H1 (cell line): ENCODE measurements at regions not wholly inside any gene's neighbourhood (a gene's known extent, or its start where the extent isn't known, plus 50 kb on each side); places are given as distances from the start of the nearest gene placed in this dataset.

Experiments
- CTCF ChIA-PET: fragments of 300-600 bp; sonication (Branson Sonifier 250); formaldehyde crosslinking; loops from one replicate; lab custom pipeline; 2021; ENCODE audit not compliant: partially characterized antibody; lab: Charles Lee
- POLR2A ChIA-PET: fragments of 300-600 bp; sonication (Branson Sonifier 250); formaldehyde crosslinking; loops from one replicate; lab custom pipeline; 2021; ENCODE audit warnings: inconsistent platforms; ENCODE audit not compliant: partially characterized antibody; lab: Charles Lee
- DNase-seq, 2 experiments: peaks; one replicate each; pipeline versions ENCODE4 v3.0.0 to v3.0.0-alpha.2; 2010 to 2022; ENCODE audit warnings: low spot score in 2 of 2, low read depth in 1 of 2, mixed read lengths in 1 of 2
- FAIRE-seq: peaks from 2 replicates; lab custom pipeline; 2011; peaks lifted over from hg19 to GRCh38; lab: Jason Lieb, UNC
- H2AFZ ChIP-seq: 2 replicates; pipeline ENCODE4 v1.8.1; 2012; ENCODE audit warnings: low read length, inconsistent platforms
- H2AK5ac ChIP-seq: 2 replicates; pipeline ENCODE4 v1.6.1; 2013; ENCODE audit warnings: low read depth, low read length
- H2BK120ac ChIP-seq: replicated peaks from 2 replicates; pipeline ENCODE3; 2013; ENCODE audit warnings: low read depth, low read length, inconsistent platforms
- H2BK12ac ChIP-seq: 2 replicates; pipeline ENCODE4 v1.6.1; 2013; ENCODE audit warnings: low read depth, low read length
- H2BK15ac ChIP-seq: 2 replicates; pipeline ENCODE4 v1.6.1; 2013; ENCODE audit warnings: low read length
- H2BK20ac ChIP-seq: 2 replicates; pipeline ENCODE4 v1.6.1; 2013; ENCODE audit warnings: low read length
- H2BK5ac ChIP-seq: 2 replicates; pipeline ENCODE4 v1.6.1; 2013; ENCODE audit warnings: low read depth, low read length
- H3K14ac ChIP-seq: 2 replicates; pipeline ENCODE4 v1.6.1; 2013; ENCODE audit warnings: inconsistent platforms; ENCODE audit not compliant: insufficient read length
- H3K18ac ChIP-seq: 2 replicates; pipeline ENCODE4 v1.6.1; 2013; ENCODE audit warnings: low read length; ENCODE audit errors: extremely low read depth
- H3K23ac ChIP-seq: 2 replicates; pipeline ENCODE4 v1.6.1; 2013; ENCODE audit warnings: inconsistent platforms; ENCODE audit not compliant: insufficient read length
- H3K23me2 ChIP-seq: 2 replicates; pipeline ENCODE4 v1.6.1; 2013; ENCODE audit warnings: low read depth, low read length
- H3K27ac ChIP-seq: 2 replicates; pipeline ENCODE4 v1.6.1; 2011; ENCODE audit warnings: low read depth, low read length, inconsistent platforms
- H3K27me3 ChIP-seq, 4 experiments: replicated peaks in 1 of 4; 1 replicate in 1 of 4; 2 replicates in 3 of 4; pipeline versions ENCODE4 v1.6.1 to v1.8.1; 2011 to 2013; ENCODE audit warnings: low read length in 3 of 4, mild to moderate bottlenecking in 3 of 4, inconsistent platforms in 2 of 4, mixed read lengths in 2 of 4, moderate library complexity in 1 of 4; ENCODE audit not compliant: control insufficient read depth in 3 of 4, insufficient read depth in 3 of 4; ENCODE audit errors: extremely low read depth in 1 of 4
- H3K36me3 ChIP-seq, 4 experiments: 2 replicates each; pipeline versions ENCODE4 v1.6.1 to v1.8.1; 2011 to 2013; ENCODE audit warnings: mild to moderate bottlenecking in 4 of 4, low read length in 3 of 4, moderate library complexity in 2 of 4, control low read depth in 1 of 4, inconsistent platforms in 1 of 4; ENCODE audit not compliant: insufficient read depth in 4 of 4, control insufficient read depth in 2 of 4
- H3K4ac ChIP-seq: replicated peaks from 2 replicates; pipeline ENCODE3; 2013; ENCODE audit warnings: low read length, low read depth, mixed read lengths, inconsistent platforms; ENCODE audit not compliant: insufficient read length
- H3K4me1 ChIP-seq, 4 experiments: replicated peaks in 1 of 4; 1 replicate in 1 of 4; 2 replicates in 3 of 4; pipeline versions ENCODE4 v1.6.1 to v1.8.1; 2011 to 2013; ENCODE audit warnings: low read length in 3 of 4, inconsistent platforms in 2 of 4, mixed read lengths in 1 of 4; ENCODE audit not compliant: insufficient read depth in 4 of 4, control insufficient read depth in 3 of 4
- H3K4me2 ChIP-seq, 2 experiments: 2 replicates each; pipeline versions ENCODE4 v1.6.1 to v1.8.1; 2011 to 2013; ENCODE audit warnings: low read depth in 2 of 2, low read length in 2 of 2, control low read depth in 1 of 2, inconsistent platforms in 1 of 2, mild to moderate bottlenecking in 1 of 2; ENCODE audit not compliant: insufficient read depth in 1 of 2
- H3K4me3 ChIP-seq, 4 experiments: fragments of 200-600, 300-600 bp in 1 of 4; sonication (generic), shearing (Covaris generic), sonication (Bioruptor Twin) in 1 of 4; 2 replicates each; pipeline versions ENCODE4 v1.5.1 to v1.8.1; 2011 to 2016; ENCODE audit warnings: low read length in 4 of 4, low read depth in 3 of 4, control low read depth in 2 of 4, inconsistent platforms in 2 of 4, mild to moderate bottlenecking in 2 of 4, mixed read lengths in 1 of 4, moderate library complexity in 1 of 4; ENCODE audit not compliant: insufficient read depth in 2 of 4; ENCODE audit errors: extremely low read depth in 1 of 4
- H3K56ac ChIP-seq: replicated peaks from 2 replicates; pipeline ENCODE3; 2013; ENCODE audit warnings: low read depth, mild to moderate bottlenecking, mixed read lengths, low read length, inconsistent platforms; ENCODE audit not compliant: insufficient read length
- H3K79me1 ChIP-seq: 2 replicates; pipeline ENCODE4 v1.6.1; 2013; ENCODE audit warnings: low read depth, low read length, control low read depth
- H3K79me2 ChIP-seq, 2 experiments: 2 replicates each; pipeline versions ENCODE4 v1.6.1 to v1.8.1; 2012 to 2013; ENCODE audit warnings: low read length in 2 of 2, mild to moderate bottlenecking in 2 of 2, inconsistent platforms in 1 of 2; ENCODE audit not compliant: insufficient read depth in 2 of 2, control insufficient read depth in 1 of 2
- H3K9ac ChIP-seq, 4 experiments: replicated peaks in 1 of 4; 1 replicate in 1 of 4; 2 replicates in 3 of 4; pipeline versions ENCODE4 v1.6.1 to v1.8.1; 2011 to 2013; ENCODE audit warnings: low read depth in 3 of 4, low read length in 3 of 4, control low read depth in 2 of 4, mild to moderate bottlenecking in 2 of 4, moderate library complexity in 2 of 4, inconsistent platforms in 1 of 4; ENCODE audit errors: extremely low read depth in 1 of 4
- H3K9me3 ChIP-seq, 2 experiments: 2 replicates each; pipeline versions ENCODE4 v1.6.1 to v1.8.1; 2012 to 2013; ENCODE audit warnings: mild to moderate bottlenecking in 2 of 2, moderate library complexity in 2 of 2, control low read depth in 1 of 2, inconsistent platforms in 1 of 2, low read depth in 1 of 2, low read length in 1 of 2, mixed read lengths in 1 of 2; ENCODE audit not compliant: insufficient read depth in 2 of 2
- H4K20me1 ChIP-seq, 2 experiments: replicated peaks in 1 of 2; 2 replicates each; pipeline versions ENCODE3 to v1.8.1; 2011 to 2013; ENCODE audit warnings: inconsistent platforms in 2 of 2, low read length in 2 of 2, mild to moderate bottlenecking in 1 of 2; ENCODE audit not compliant: insufficient read depth in 2 of 2, control insufficient read depth in 1 of 2
- H4K5ac ChIP-seq: 2 replicates; pipeline ENCODE4 v1.6.1; 2013; ENCODE audit warnings: low read length, low read depth, mixed read lengths, inconsistent platforms; ENCODE audit not compliant: insufficient read length
- H4K8ac ChIP-seq: 2 replicates; pipeline ENCODE4 v1.8.0; 2013; ENCODE audit warnings: mild to moderate bottlenecking, moderate library complexity, low read length, inconsistent platforms; ENCODE audit not compliant: insufficient read depth; ENCODE audit errors: extremely low read depth
- H4K91ac ChIP-seq: replicated peaks from 2 replicates; pipeline ENCODE3; 2013; ENCODE audit warnings: low read length, mixed read lengths, inconsistent platforms; ENCODE audit not compliant: insufficient read length
- FOSL1 ChIP-seq: IDR thresholded peaks from 2 replicates; pipeline ENCODE4 v1.6.1; 2011; ENCODE audit warnings: mild to moderate bottlenecking, low read depth, low read length, moderate library complexity; ENCODE audit not compliant: insufficient read depth
- KDM4A ChIP-seq: IDR thresholded peaks from one replicate; pipeline ENCODE4 v1.7.1; 2012; ENCODE audit warnings: low read depth, mild to moderate bottlenecking, moderate library complexity, low read length, inconsistent platforms; ENCODE audit not compliant: severe bottlenecking
- MAFK ChIP-seq: IDR thresholded peaks from 2 replicates; pipeline ENCODE4 v1.6.1; 2012; ENCODE audit warnings: low read depth, mild to moderate bottlenecking, improper control_type of control experiment, low read length
- NANOG ChIP-seq: IDR thresholded peaks from 2 replicates; pipeline ENCODE4 v1.6.1; 2011; ENCODE audit warnings: low read length, low read depth, mild to moderate bottlenecking, inconsistent platforms; ENCODE audit not compliant: insufficient read depth, poor library complexity, severe bottlenecking
- POLR2A ChIP-seq, 2 experiments: IDR thresholded peaks; 1 replicate in 1 of 2; 2 replicates in 1 of 2; pipeline ENCODE4 v1.6.1; 2011; ENCODE audit warnings: low read depth in 2 of 2, low read length in 2 of 2, mild to moderate bottlenecking in 2 of 2; ENCODE audit errors: control extremely low read depth in 1 of 2
- RXRA ChIP-seq: IDR thresholded peaks from 2 replicates; pipeline ENCODE4 v1.6.1; 2011; ENCODE audit warnings: low read depth, mild to moderate bottlenecking, low read length, moderate library complexity; ENCODE audit not compliant: insufficient read depth
- SUZ12 ChIP-seq: fragments of 200-600 bp; sonication (generic); IDR thresholded peaks from 2 replicates; pipeline ENCODE4 v1.6.1; 2012; ENCODE audit warnings: mild to moderate bottlenecking, inconsistent platforms, low read length, moderate library complexity, mixed read lengths
- TBP ChIP-seq: IDR thresholded peaks from 2 replicates; pipeline ENCODE4 v1.6.1; 2011; ENCODE audit warnings: low read depth, low read length, improper control_type of control experiment
- TEAD4 ChIP-seq: IDR thresholded peaks from 2 replicates; pipeline ENCODE4 v1.6.1; 2012; ENCODE audit warnings: low read depth, low read length, inconsistent platforms, mixed read lengths
- WGBS, 2 experiments: shearing (Covaris generic) in 1 of 2; methylation state at CpG; one replicate each; pipeline versions ENCODE4 v1.1.6 to v1.1.7; 2013 to 2015; ENCODE audit warnings: low lambda C conversion rate in 2 of 2, mixed read lengths in 2 of 2, inconsistent platforms in 1 of 2, low coverage in 1 of 2, missing lambda C conversion rate in 1 of 2; ENCODE audit not compliant: insufficient replicate concordance in 2 of 2, insufficient coverage in 1 of 2, insufficient read length in 1 of 2; ENCODE audit errors: extremely low coverage in 1 of 2, missing lambda C conversion rate in 1 of 2; 5-methylcytosine and 5-hydroxymethylcytosine counted together
- TF ChIP-seq, protein P1 (sequence below): IDR thresholded peaks from 2 replicates; pipeline ENCODE4 v1.6.1; 2012; ENCODE audit warnings: inconsistent platforms

GRCh38 chr13:50200569-50200968 lies 185.3 kb downstream of the KCNRG start:
- FAIRE-seq (no peak), DNase-seq (no peak)
- Histone ChIP-seq H4K5ac (no peak overlapping the region), H3K56ac (no peak overlapping the region), H2AFZ (no peak overlapping the region), H2BK15ac (no peak overlapping the region), H3K27me3 (no peaks in the 10 kb centered on the region), H2BK120ac (no peak overlapping the region), H4K8ac (no peak overlapping the region), H3K4me3 (no peak overlapping the region), H3K9ac (no peak overlapping the region), H2AK5ac (no peak overlapping the region), H3K79me1 (no peaks in the 10 kb centered on the region), H2BK5ac (no peak overlapping the region), H2BK20ac (no peak overlapping the region), H3K9me3 (no peaks in the 10 kb centered on the region), H3K36me3 (no peaks in the 10 kb centered on the region), H2BK12ac (no peak overlapping the region), H3K18ac (no peak overlapping the region), H4K20me1 (no peaks in the 10 kb centered on the region), H3K23ac (no peak overlapping the region), H3K14ac (no peak overlapping the region), H3K79me2 (no peaks in the 10 kb centered on the region), H3K4me1 (no peaks in the 10 kb centered on the region), H3K27ac (no peak overlapping the region), H3K4ac (no peak overlapping the region), H3K23me2 (no peaks in the 10 kb centered on the region), H4K91ac (no peak overlapping the region), H3K4me2 (no peak overlapping the region)
- POLR2A ChIA-PET, result interaction anchor here (0.9 to 2.1 kb wide), 2 partner anchors 9 to 10 kb away, joined by 3 to 6 read pairs; no protein-coding TSS in a partner anchor
- 99% methylated on average over 3 of the region's 3 CpGs; no CpG with 5 or more reads in 1 of the 2 experiments for WGBS, 2 experiments
- CTCF ChIA-PET, result interaction anchor here (1.1 to 4.0 kb wide), 5 partner anchors 9 to 711 kb away, joined by 3 to 18 read pairs (median 3); no protein-coding TSS in a partner anchor
- TF ChIP-seq, protein P1, sequence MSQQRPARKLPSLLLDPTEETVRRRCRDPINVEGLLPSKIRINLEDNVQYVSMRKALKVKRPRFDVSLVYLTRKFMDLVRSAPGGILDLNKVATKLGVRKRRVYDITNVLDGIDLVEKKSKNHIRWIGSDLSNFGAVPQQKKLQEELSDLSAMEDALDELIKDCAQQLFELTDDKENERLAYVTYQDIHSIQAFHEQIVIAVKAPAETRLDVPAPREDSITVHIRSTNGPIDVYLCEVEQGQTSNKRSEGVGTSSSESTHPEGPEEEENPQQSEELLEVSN, result no peak
- TF ChIP-seq TEAD4 (no peak), SUZ12 (no peak), POLR2A (IDR thresholded peaks at IDR 0.05; ENCODE audit: control extremely low read depth in 1 of 2, low read depth in 2 of 2, low read length in 2 of 2) (no peak), RXRA (no peak), KDM4A (no peak), FOSL1 (no peak), MAFK (no peak), NANOG (no peak), TBP (no peak)
